Ammon's horn (tissue), 1 donor: ENCODE measurements at regions not wholly inside any gene's neighbourhood (a gene's known extent, or its start where the extent isn't known, plus 50 kb on each side); places are given as distances from the start of the nearest gene placed in this dataset.

Source experiments
- DNase-seq: peaks from one replicate; pipeline ENCODE4 v3.0.0-alpha.2; 2016; ENCODE audit warnings: low spot score

GRCh38 chr4:153076861-153077260 lies 127.4 kb upstream of the TRIM2 start:
- DNase-seq: no peak

- DNase-seq: no peak
Measured at GRCh38 chr4:153079857-153080391, 124.3 kb upstream of the TRIM2 start.

- DNase-seq: no peak
Measured at GRCh38 chr4:153081006-153081580, 123.2 kb upstream of the TRIM2 start.

- no peak for DNase-seq
Measured at GRCh38 chr4:153081693-153082092, 122.5 kb upstream of the TRIM2 start.

- no peak for DNase-seq
Measured at GRCh38 chr4:153082322-153083301, 121.6 kb upstream of the TRIM2 start.

- peak; percentile 90 for DNase-seq
Measured at GRCh38 chr4:153083447-153083947, 120.7 kb upstream of the TRIM2 start.

GRCh38 chr4:153084224-153084979 lies 119.8 kb upstream of the TRIM2 start:
- DNase-seq: no peak

GRCh38 chr4:153084980-153085630 lies 119.1 kb upstream of the TRIM2 start:
- peak; percentile 83 for DNase-seq

GRCh38 chr4:153087671-153088194 lies 116.5 kb upstream of the TRIM2 start:
- peak; percentile 62 for DNase-seq

- peak; percentile 61 for DNase-seq
Measured at GRCh38 chr4:153089742-153090141, 114.5 kb upstream of the TRIM2 start.

- DNase-seq: no peak
Measured at GRCh38 chr4:153090181-153090580, 114.1 kb upstream of the TRIM2 start.

GRCh38 chr4:153090670-153091385 lies 113.4 kb upstream of the TRIM2 start:
- no peak for DNase-seq

GRCh38 chr4:153093396-153093795 lies 110.8 kb upstream of the TRIM2 start:
- no peak for DNase-seq

- DNase-seq: no peak
Measured at GRCh38 chr4:153093802-153094201, 110.4 kb upstream of the TRIM2 start.

GRCh38 chr4:153094435-153094834 lies 109.8 kb upstream of the TRIM2 start:
- no peak for DNase-seq

GRCh38 chr4:153095448-153096204 lies 108.6 kb upstream of the TRIM2 start:
- DNase-seq: no peak

GRCh38 chr4:153096344-153096743 lies 107.9 kb upstream of the TRIM2 start:
- no peak for DNase-seq

GRCh38 chr4:153098427-153098826 lies 105.8 kb upstream of the TRIM2 start:
- no peak for DNase-seq

GRCh38 chr4:153099391-153100140 lies 104.7 kb upstream of the TRIM2 start:
- DNase-seq: no peak
